ENCODE measurements at regions not wholly inside any gene's neighbourhood (a gene's known extent, or its start where the extent isn't known, plus 50 kb on each side); places are given as distances from the start of the nearest gene placed in this dataset.

GRCh38 chr1:239784896-239785295, 306.8 kb upstream of the FMN2 start:
- Histone ChIP-seq H3K27ac (ENCODE audit: low read length) (no peak overlapping the region), H3K4me1 (ENCODE audit: low read length) (no peaks in the 10 kb centered on the region), H2AFZ (ENCODE audit: low read depth, low read length) (peak overlapping the region; percentile 16; the same call in 1 of the 2 replicates), H3K9me3 (ENCODE audit: insufficient read depth, low read length) (no peaks in the 10 kb centered on the region), H4K20me1 (ENCODE audit: insufficient read depth, low read length) (no peaks in the 10 kb centered on the region), H3K27me3 (ENCODE audit: low read depth, low read length) (no peaks in the 10 kb centered on the region), H3K4me2 (ENCODE audit: low read length) (no peak overlapping the region), H3K4me3 (ENCODE audit: low read length) (no peak overlapping the region), H3K36me3 (replicated peaks; ENCODE audit: low read depth, low read length) (no peaks in the 10 kb centered on the region), H3K79me2 (ENCODE audit: low read length) (no peaks in the 10 kb centered on the region), H3K9ac (ENCODE audit: low read length) (no peak overlapping the region)
- no peak for TF ChIP-seq EZH2phosphoT487 (IDR thresholded peaks at IDR 0.05; ENCODE audit: low read depth)
- TF ChIP-seq, protein P1, sequence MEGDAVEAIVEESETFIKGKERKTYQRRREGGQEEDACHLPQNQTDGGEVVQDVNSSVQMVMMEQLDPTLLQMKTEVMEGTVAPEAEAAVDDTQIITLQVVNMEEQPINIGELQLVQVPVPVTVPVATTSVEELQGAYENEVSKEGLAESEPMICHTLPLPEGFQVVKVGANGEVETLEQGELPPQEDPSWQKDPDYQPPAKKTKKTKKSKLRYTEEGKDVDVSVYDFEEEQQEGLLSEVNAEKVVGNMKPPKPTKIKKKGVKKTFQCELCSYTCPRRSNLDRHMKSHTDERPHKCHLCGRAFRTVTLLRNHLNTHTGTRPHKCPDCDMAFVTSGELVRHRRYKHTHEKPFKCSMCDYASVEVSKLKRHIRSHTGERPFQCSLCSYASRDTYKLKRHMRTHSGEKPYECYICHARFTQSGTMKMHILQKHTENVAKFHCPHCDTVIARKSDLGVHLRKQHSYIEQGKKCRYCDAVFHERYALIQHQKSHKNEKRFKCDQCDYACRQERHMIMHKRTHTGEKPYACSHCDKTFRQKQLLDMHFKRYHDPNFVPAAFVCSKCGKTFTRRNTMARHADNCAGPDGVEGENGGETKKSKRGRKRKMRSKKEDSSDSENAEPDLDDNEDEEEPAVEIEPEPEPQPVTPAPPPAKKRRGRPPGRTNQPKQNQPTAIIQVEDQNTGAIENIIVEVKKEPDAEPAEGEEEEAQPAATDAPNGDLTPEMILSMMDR (IDR thresholded peaks at IDR 0.05; ENCODE audit: low read depth, low read length) = no peak

DNA sequence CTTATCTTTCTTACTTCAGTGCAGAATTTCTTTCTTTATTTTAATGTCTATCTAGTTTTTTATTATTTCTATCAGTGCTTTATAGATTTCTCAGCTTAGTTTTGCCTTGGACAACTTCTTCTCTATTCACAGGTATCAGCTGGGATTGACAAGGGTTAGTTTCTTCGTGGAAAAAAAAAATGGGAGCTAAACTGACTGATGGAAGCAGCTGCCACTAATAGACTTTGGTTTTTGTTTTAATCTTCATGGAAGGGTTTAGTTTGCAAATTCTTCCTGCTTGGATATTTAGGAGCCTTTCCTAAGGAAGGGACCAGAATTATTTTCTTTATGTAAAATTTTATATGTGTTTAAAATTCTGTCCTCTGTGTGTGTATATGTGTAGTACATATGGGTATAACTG, 306.1 kb upstream of the FMN2 start:
- Histone ChIP-seq H4K20me1 (ENCODE audit: insufficient read depth, low read length) (no peaks in the 10 kb centered on the region), H3K4me3 (ENCODE audit: low read length) (no peak overlapping the region), H2AFZ (ENCODE audit: low read depth, low read length) (no peak overlapping the region), H3K9ac (ENCODE audit: low read length) (no peak overlapping the region), H3K4me2 (ENCODE audit: low read length) (no peak overlapping the region), H3K36me3 (replicated peaks; ENCODE audit: low read depth, low read length) (no peaks in the 10 kb centered on the region), H3K27me3 (ENCODE audit: low read depth, low read length) (no peaks in the 10 kb centered on the region), H3K27ac (ENCODE audit: low read length) (no peak overlapping the region), H3K79me2 (ENCODE audit: low read length) (no peaks in the 10 kb centered on the region), H3K9me3 (ENCODE audit: insufficient read depth, low read length) (no peaks in the 10 kb centered on the region), H3K4me1 (ENCODE audit: low read length) (no peaks in the 10 kb centered on the region)
- TF ChIP-seq, protein P1 (IDR thresholded peaks at IDR 0.05; ENCODE audit: low read depth, low read length) = no peak
- no peak for TF ChIP-seq EZH2phosphoT487 (IDR thresholded peaks at IDR 0.05; ENCODE audit: low read depth)

GRCh38 chr1:239786464-239786863, 305.2 kb upstream of the FMN2 start:
- Histone ChIP-seq H3K9me3 (ENCODE audit: insufficient read depth, low read length) (no peaks in the 10 kb centered on the region), H3K79me2 (ENCODE audit: low read length) (no peaks in the 10 kb centered on the region), H3K27ac (ENCODE audit: low read length) (no peak overlapping the region), H3K4me2 (ENCODE audit: low read length) (no peak overlapping the region), H4K20me1 (ENCODE audit: insufficient read depth, low read length) (no peaks in the 10 kb centered on the region), H2AFZ (ENCODE audit: low read depth, low read length) (no peak overlapping the region), H3K4me3 (ENCODE audit: low read length) (no peak overlapping the region), H3K27me3 (ENCODE audit: low read depth, low read length) (no peaks in the 10 kb centered on the region), H3K36me3 (replicated peaks; ENCODE audit: low read depth, low read length) (no peaks in the 10 kb centered on the region), H3K9ac (ENCODE audit: low read length) (no peak overlapping the region), H3K4me1 (ENCODE audit: low read length) (no peaks in the 10 kb centered on the region)
- TF ChIP-seq EZH2phosphoT487 (IDR thresholded peaks at IDR 0.05; ENCODE audit: low read depth) = no peak
- TF ChIP-seq, protein P1 (IDR thresholded peaks at IDR 0.05; ENCODE audit: low read depth, low read length) = no peak

DNA sequence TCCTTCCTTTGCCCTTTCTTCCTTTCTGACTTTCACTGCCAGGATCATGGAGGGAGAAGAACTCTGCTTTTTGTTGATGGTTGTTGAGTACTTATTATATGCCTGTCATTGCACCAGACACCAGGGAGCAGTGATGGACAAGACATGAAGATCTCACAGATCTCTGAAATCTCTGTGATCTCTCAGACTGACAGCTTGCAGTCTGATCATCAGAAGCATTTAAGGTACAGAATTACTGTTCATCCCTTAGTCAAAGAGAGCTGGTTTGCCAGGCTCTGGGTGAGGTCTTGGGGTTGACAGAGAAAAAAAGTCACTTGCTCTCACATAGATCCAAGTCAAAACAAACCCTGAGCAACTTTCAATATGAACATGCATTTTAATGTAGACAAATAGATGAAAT, 299.5 kb upstream of the FMN2 start:
- H3K9ac ChIP-seq (ENCODE audit: low read length) = no peak overlapping the region
- no peak for TF ChIP-seq EZH2phosphoT487 (IDR thresholded peaks at IDR 0.05; ENCODE audit: low read depth)
- TF ChIP-seq, protein P1 (IDR thresholded peaks at IDR 0.05; ENCODE audit: low read depth, low read length) = peak; percentile 42
- no peak overlapping the region for H3K27ac ChIP-seq (ENCODE audit: low read length)
- H4K20me1 ChIP-seq (ENCODE audit: insufficient read depth, low read length) = no peaks in the 10 kb centered on the region
- peaks cover 13% of the 10 kb centered on the region for H3K4me1 ChIP-seq (ENCODE audit: low read length)
- no peaks in the 10 kb centered on the region for H3K36me3 ChIP-seq (replicated peaks; ENCODE audit: low read depth, low read length)
- H3K4me3 ChIP-seq (ENCODE audit: low read length) = no peak overlapping the region
- no peak overlapping the region for H2AFZ ChIP-seq (ENCODE audit: low read depth, low read length)
- H3K9me3 ChIP-seq (ENCODE audit: insufficient read depth, low read length) = no peaks in the 10 kb centered on the region
- H3K27me3 ChIP-seq (ENCODE audit: low read depth, low read length) = no peaks in the 10 kb centered on the region
- H3K4me2 ChIP-seq (ENCODE audit: low read length) = no peak overlapping the region
- H3K79me2 ChIP-seq (ENCODE audit: low read length) = no peaks in the 10 kb centered on the region
